Lower leg skin (tissue), 3 donors: ENCODE measurements at regions not wholly inside any gene's neighbourhood (a gene's known extent, or its start where the extent isn't known, plus 50 kb on each side); places are given as distances from the start of the nearest gene placed in this dataset.

Source experiments
- CTCF ChIP-seq, 3 donors: fragments of 450-650 bp; IDR thresholded peaks; one replicate each; pipeline ENCODE4 v1.5.1; 2016; ENCODE audit warnings: antibody characterized with exemption in 3 of 3, mild to moderate bottlenecking in 3 of 3, moderate library complexity in 2 of 3
- POLR2A ChIP-seq, 2 donors: fragments of 450-650 bp; IDR thresholded peaks; one replicate each; pipeline ENCODE4 v1.6.1; 2016 to 2017; ENCODE audit warnings: antibody characterized with exemption in 2 of 2, mild to moderate bottlenecking in 1 of 2, moderate library complexity in 1 of 2

- TF ChIP-seq CTCF (IDR thresholded peaks at IDR 0.05): no peak
- TF ChIP-seq POLR2A (IDR thresholded peaks at IDR 0.05): no peak
Observed at GRCh38 chr5:74141053-74141452, 499.5 kb downstream of the ENC1 start.
